T-helper 2 cell (primary cell): ENCODE measurements at regions not wholly inside any gene's neighbourhood (a gene's known extent, or its start where the extent isn't known, plus 50 kb on each side); places are given as distances from the start of the nearest gene placed in this dataset.

Experiments used
- DNase-seq, 5 experiments: peaks; one replicate each; pipeline versions ENCODE4 v3.0.0 to v3.0.0-alpha.2; 2012 to 2022

DNA sequence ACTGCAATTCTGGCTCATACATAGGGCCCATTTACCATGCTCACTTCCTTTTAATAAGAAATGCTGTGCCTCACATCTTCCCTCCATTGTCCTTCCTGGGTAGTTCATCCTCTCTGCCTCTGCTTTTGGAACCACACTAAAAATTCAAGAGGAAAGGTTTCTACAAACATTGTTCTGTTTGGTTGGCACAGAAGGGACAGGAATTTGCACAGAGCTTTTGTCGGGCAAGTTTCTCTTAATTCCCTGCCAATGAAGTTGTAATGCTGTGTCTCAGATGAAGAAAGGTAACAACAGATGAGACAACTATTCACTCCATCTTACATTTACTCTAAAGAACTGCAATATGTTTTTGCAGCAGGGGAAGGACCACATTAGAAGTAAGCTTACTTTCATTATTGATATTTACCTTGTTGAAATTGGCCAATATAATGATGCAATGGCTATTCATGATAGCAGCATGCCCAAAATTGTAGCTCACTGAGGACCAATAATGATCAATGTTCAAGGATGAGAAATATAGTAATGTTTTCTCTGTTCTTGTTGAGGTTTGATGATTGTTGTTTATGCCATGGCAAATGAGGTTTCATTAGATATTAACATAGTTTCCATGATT, 82.5 kb upstream of the HMHB1 start:
- no peak for DNase-seq

DNA sequence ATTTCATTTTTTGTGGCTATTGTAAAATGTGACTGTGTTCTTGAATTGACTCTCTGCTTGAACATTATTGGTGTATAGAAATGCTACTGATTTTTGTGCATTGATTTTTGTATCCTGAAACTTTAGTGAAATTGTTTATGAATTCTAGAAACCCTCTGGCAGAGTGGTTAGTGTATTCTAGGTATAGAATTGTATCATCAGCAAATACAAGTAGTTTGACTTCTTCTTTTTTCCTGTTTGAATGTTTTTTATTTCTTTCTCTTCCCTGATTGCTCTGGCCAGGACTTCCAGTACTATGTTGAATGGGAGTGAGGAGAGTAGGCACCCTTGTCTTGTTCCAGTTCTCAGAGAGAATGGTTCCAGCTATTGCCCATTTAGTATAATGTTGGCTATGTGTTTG, 88.8 kb upstream of the HMHB1 start:
- no peak for DNase-seq

- DNase-seq, result no peak
Measured at GRCh38 chr5:143721925-143722324, 90.0 kb upstream of the HMHB1 start.

GRCh38 chr5:143720689-143721088, 91.3 kb upstream of the HMHB1 start:
- DNase-seq, result no peak

DNA sequence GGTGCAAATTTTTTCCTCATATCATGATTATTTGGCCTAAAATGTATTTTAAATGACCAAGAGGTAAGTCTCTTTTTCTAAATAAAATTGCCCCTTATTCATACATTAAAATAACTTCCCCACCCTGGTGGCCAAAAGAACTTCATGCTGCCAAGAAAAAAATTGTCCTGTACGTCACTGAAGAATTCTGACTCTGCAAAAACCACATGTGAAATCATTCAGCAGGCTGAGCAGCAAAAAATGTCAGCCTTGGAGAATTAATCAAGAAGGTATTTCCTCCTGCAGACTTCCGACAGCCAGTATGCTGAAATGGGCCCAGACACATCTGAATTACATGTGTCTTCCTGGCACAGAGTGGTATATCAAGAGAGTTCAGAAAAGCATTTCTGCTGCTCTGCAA, 94.6 kb upstream of the HMHB1 start:
- no peak for DNase-seq

GRCh38 chr5:143716881-143717280, 95.1 kb upstream of the HMHB1 start:
- DNase-seq, result no peak

DNA sequence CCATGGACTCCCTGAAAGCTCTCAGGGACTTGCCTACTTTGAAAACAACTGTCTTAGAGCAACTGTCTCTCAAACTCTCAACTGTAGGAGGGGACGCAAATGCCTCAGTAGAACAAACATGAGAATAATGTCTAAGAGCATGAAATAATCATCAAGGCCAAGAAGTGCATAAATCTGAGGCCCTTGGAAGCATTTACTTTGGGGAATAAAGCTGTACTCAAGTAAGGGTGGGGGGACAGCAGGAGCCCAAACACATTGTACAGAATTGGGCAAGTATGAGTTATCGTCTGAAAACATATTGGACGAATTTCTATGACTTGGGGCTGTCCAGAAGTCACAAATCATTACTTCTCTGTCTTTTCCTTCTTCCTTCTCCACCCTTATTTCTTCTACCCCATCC, 96.3 kb upstream of the HMHB1 start:
- no peak for DNase-seq

GRCh38 chr5:143714629-143715028, 97.3 kb upstream of the HMHB1 start:
- DNase-seq, result no peak

DNA sequence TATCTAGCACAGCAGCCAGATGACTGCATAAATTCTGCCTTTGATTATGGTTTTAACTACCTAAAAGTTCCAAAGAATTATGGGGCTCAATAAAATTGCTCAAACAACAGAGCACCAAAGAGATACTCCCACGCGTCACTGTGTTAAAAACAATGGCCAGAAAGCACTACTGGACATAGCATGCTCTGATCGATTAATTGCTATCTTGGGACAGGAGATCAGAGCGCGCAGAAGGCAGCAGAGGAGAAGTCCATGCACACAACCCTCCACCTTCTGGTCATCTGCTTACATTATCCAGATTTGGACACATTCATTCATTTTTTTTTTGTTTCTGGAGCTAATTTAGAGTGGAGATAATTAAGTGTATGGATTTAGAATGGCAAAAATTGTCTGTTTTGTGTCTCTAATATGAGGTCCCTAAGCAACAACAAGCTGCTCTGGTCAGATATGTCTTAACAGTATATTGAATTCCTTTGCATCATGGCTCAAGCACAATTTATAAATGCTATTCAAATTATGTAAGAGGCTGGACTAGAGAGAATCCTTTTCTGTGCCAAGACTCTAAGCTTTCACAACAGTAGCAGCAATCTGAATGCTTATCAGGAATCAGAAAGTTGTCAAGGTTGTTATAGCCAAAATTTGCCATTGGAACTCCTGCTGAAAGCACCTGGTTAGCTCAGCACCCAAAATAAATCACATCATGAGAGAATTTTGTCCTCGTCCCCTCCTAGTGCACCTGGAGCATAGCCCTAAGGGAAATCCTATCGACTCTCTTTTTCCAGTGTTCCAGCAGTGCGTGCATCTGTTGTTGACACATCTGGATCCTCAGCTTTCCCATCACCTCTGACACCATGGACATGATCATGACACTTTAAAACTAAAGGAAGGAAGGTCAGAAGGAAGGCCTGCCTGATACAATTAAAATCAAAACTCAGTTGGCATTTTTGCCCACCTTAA, 98.6 kb upstream of the HMHB1 start:
- DNase-seq, result no peak

DNA sequence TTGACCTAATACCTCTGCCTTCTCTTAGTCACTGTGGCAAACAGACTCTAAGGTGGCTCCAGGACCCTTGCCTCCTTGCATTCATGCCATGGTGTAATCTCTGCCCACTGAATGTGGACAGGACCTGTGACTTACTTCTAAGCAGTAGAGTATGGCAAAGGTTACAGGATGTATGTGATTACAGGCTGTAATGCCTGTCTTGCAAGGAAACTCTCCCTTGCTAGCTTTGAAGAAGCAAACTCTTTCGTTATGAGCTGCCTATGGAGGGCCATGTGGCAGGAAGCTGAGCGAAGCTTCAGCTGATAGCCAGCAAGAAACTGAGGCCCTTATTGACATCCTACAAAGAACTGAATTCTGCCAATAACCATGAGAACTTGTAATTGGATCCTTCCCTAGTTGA, 103.3 kb upstream of the HMHB1 start:
- DNase-seq, result peak in 1 of 5 experiments; percentile 73

- peak in 1 of 5 experiments; percentile 20 for DNase-seq
Measured at GRCh38 chr5:143707806-143708205, 104.2 kb upstream of the HMHB1 start.

- no peak for DNase-seq
Measured at GRCh38 chr5:143705381-143705780, 106.6 kb upstream of the HMHB1 start.

GRCh38 chr5:143703659-143704058, 108.3 kb upstream of the HMHB1 start:
- no peak for DNase-seq

GRCh38 chr5:143701493-143701892, 110.5 kb upstream of the HMHB1 start:
- no peak for DNase-seq

DNA sequence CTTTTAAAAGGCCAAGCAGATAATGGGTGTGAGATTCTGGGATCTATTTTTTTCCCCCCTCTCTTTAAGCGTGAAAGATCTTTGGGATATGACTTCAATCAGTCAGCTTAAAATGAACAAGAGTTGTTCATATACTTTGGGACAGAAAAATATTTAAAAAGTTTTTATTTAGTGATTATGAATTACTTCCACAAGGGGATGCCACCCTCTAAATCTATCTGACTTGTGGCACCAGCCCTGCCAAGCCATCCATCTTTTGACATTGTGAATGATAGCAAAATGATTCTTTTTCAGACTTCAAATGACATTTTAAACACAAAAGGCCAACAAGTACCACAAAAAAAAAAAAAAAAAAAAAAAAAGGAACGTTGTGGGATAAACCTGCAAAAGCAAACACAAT, 111.0 kb upstream of the HMHB1 start:
- DNase-seq, result no peak

DNA sequence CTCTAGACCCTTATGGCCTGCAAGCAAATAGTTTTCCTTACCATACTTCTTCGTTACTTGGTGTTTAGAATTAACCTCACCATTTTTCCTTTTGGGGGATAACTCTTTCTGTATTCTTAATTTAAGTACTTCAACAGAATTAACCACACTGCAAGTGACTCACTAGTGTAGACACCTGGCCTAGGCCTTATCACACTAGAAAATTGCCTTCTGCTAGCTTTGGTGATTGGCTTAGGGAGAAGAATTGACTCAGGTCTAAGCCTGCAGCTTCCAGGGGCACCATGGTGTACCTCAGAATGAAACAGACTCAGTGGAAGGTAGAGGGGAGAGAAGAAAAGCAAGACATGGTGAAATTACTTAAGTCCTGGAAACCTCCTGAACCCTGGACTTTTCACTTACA, 112.8 kb upstream of the HMHB1 start:
- peak in 1 of 5 experiments; percentile 82 for DNase-seq

- DNase-seq, result peak in 1 of 5 experiments; percentile 60
Measured at GRCh38 chr5:143698574-143698973, 113.4 kb upstream of the HMHB1 start.

- DNase-seq, result no peak
Measured at GRCh38 chr5:143696921-143697320, 115.0 kb upstream of the HMHB1 start.

GRCh38 chr5:143695941-143696340, 116.0 kb upstream of the HMHB1 start:
- DNase-seq, result no peak

DNA sequence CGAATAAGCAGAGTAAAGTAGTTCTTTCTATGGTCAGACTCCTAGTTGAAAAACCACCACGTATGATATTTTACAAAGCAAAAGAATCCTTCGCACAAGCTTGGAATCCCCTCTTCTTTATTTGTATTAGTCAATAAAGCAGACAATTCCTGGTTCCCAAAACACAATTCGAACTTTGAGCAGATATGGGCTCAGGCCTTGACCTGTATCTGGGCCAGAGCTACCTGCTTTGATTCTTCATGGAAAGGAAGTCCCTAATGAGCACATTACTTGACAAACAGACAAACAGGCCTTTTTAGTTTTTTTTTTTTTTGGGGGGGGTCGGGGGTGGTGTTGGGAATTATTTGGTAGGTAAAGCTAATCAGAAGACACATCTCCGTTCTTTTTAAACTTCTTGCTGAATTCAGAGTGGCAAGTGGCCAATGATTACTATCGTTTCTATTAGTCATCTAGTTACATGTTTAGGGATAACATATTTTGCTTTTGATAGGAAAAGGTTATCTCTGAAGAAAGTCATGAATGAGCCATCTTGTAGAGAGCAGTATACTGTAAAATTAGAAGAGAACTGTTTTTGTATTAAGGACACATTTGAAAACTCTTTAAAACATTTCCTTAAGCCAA, 116.6 kb upstream of the HMHB1 start:
- no peak for DNase-seq

DNA sequence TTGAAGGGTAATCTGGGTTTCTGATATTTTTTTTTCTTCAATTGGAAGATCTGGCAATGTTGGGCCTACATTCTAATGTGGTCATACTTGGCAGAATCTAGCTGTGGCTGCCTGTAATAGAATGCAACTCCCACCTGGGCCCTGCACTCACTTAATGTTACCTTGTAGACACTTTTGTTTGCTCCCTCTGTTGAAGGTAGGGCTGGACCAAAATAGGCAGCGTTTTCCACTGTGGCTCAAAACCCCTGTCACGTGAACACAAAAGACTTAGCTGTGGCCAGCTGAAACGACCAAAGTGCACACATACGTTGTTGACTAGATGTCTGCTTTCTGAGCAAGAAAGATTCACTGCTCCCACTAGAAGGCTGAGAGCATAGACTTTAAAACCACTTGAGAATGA, 117.6 kb upstream of the HMHB1 start:
- DNase-seq, result peak in 1 of 5 experiments; percentile 9

DNA sequence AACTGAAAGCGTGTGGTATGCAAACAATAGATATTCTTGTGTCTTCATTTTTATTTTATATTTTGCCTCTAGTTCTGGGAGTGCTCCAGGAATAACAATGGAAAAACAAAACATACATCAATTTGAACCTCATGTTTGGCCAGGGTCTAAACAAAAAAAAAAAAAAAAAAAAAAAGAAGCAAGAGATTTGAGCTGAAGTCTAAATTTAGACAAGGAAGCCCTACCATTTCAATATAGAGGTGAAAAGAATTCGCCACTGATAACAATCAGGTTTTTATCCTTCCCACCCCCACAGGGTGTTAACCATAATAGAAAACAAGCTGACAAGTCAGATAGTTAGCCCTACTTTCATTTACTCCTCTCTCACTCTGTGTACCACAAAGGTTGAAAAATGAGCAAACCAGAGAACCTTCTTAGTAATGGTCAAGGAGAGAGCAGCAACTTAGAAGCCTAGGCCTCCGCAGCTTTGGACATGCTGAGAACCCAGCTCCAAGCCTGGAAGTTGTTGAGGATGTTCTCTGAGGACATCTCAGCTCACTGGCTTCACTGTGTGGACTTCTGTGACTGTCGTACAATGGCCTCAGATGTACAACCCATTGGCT, 118.2 kb upstream of the HMHB1 start:
- DNase-seq, result peak in 2 of 5 experiments; percentile 63 to 91

DNA sequence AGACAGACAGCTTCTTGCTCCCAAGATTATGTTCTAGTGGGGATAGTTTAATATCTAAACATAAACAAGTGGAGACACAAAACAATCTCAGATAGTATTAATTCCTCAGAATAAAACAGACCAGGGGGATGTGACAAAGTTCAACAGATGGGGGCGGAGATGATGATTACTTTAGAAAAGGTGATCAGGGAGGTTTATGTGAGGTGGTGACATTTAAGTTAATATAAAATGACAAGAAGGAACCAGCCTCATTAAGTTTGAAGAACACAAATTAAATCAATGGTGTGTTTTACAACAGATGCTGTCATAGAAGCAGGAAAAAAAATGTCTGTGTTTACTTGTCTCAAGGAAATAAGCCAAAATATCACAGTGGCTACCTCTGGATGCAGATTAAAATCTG, 119.6 kb upstream of the HMHB1 start:
- DNase-seq, result no peak
